Muscle layer of duodenum (tissue), 2 donors: ENCODE measurements at regions not wholly inside any gene's neighbourhood (a gene's known extent, or its start where the extent isn't known, plus 50 kb on each side); places are given as distances from the start of the nearest gene placed in this dataset.

Experiments
- H3K27ac ChIP-seq: one replicate; pipeline ENCODE4 v1.7.0; 2013; ENCODE audit warnings: mild to moderate bottlenecking, low read length
- H3K27me3 ChIP-seq: one replicate; pipeline ENCODE4 v1.7.0; 2013; ENCODE audit warnings: low read depth, mild to moderate bottlenecking, control low read depth, low read length
- H3K36me3 ChIP-seq, 2 donors: one replicate each; pipeline ENCODE4 v1.7.0; 2013; ENCODE audit warnings: low read length in 2 of 2, control low read depth in 1 of 2, mild to moderate bottlenecking in 1 of 2; ENCODE audit not compliant: insufficient read depth in 2 of 2, control insufficient read depth in 1 of 2
- H3K4me1 ChIP-seq, 2 donors: one replicate each; pipeline ENCODE4 v1.7.0; 2013; ENCODE audit warnings: low read length in 2 of 2, mild to moderate bottlenecking in 2 of 2, control low read depth in 1 of 2, moderate library complexity in 1 of 2; ENCODE audit not compliant: insufficient read depth in 2 of 2, control insufficient read depth in 1 of 2
- H3K4me3 ChIP-seq, 2 donors: one replicate each; pipeline ENCODE4 v1.7.0; 2013; ENCODE audit warnings: low read length in 2 of 2, low read depth in 1 of 2, mild to moderate bottlenecking in 1 of 2
- H3K9me3 ChIP-seq, 2 donors: one replicate each; pipeline ENCODE4 v1.7.0; 2013; ENCODE audit warnings: low read length in 2 of 2, control low read depth in 1 of 2, mild to moderate bottlenecking in 1 of 2; ENCODE audit not compliant: control insufficient read depth in 1 of 2
- donor health status: healthy.

DNA sequence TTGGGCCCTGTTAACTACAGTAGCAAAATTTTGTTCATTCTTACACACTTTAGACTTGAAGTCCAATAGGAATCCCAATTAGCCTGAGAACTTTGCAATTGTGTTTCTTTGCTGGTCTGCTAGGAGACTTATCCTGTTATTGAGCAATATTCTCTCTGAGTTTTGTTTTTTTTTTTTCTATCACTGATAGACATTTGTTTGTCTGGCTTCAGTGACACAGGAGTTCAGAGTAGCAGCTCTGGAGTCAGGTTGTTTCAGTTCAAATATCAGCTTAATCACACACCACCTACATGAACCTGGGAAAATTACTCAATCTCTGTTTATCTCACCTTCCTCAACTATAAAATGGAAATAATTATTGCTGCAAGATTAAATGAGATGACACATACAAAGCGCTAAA is 360.2 kb upstream of the POU3F3 start:
- H3K9me3 ChIP-seq = no peaks in the 10 kb centered on the region
- H3K4me3 ChIP-seq = no peak overlapping the region
- no peaks in the 10 kb centered on the region for H3K27me3 ChIP-seq
- H3K36me3 ChIP-seq = no peaks in the 10 kb centered on the region
- no peak overlapping the region for H3K27ac ChIP-seq
- H3K4me1 ChIP-seq = no peaks in the 10 kb centered on the region

DNA sequence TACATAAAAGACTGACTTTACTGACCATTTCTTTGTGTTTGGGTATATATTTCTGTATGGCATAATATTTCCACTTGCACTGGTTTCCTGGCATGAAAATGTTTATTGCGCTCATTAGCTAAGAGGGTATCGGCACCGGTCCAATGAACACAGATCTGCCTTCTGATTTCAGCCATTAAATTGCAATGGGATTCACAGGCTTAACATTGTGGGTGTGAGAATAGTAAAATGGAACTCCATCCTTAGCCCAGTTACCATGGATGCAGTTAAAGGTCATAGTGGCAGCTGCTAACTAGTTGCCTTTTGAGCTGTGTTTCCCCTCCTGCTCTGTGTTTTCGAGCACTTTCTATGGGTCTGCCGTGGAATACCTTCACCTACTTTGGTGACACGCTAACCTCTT is 352.6 kb upstream of the POU3F3 start:
- H3K27ac ChIP-seq = no peak overlapping the region
- no peaks in the 10 kb centered on the region for H3K27me3 ChIP-seq
- no peak overlapping the region for H3K4me3 ChIP-seq
- H3K9me3 ChIP-seq = no peaks in the 10 kb centered on the region
- no peaks in the 10 kb centered on the region for H3K36me3 ChIP-seq
- no peaks in the 10 kb centered on the region for H3K4me1 ChIP-seq

DNA sequence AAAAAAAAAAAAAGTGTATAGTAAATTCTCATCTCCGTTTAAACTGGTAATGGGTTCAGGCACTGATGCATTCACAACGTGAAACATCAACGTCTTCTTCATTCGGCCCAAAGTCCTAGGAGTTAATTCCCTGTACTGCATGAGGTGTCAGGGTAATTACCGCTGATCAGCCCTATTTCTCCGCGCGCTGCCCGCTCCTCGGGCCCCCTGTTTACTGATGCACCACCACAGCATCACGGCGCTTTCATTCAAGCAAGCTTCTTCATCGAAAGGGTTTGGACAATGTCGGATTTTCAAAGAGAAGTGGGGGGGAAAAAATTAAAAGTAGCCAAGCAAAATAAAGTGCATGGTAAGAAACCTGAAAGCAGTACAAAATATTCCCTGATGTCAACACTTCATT is 352.0 kb upstream of the POU3F3 start:
- no peak overlapping the region for H3K27ac ChIP-seq
- H3K27me3 ChIP-seq = no peaks in the 10 kb centered on the region
- no peaks in the 10 kb centered on the region for H3K36me3 ChIP-seq
- H3K4me3 ChIP-seq = no peak overlapping the region
- no peaks in the 10 kb centered on the region for H3K4me1 ChIP-seq
- H3K9me3 ChIP-seq = no peaks in the 10 kb centered on the region

DNA sequence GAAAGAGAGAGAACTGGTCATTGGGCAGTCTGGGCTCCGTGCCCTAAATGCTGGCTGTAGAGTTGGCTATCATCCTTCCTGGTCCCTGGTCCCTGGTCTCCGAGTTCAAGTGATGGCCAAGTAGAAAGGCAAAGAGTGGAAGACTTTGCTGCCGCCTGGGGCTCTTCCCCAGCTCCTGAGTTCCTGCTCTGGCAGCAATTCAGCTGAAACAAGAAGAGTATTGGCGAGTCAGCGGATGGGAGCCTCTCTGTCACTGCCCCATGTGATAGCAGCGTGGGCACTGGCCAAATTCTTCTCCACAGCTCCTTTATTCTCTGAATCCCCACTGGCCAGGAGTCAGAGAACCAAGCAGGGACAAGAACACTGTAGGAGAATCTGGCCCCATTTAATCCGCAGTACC is 351.0 kb upstream of the POU3F3 start:
- H3K9me3 ChIP-seq = no peaks in the 10 kb centered on the region
- no peaks in the 10 kb centered on the region for H3K27me3 ChIP-seq
- no peak overlapping the region for H3K27ac ChIP-seq
- H3K36me3 ChIP-seq = no peaks in the 10 kb centered on the region
- no peak overlapping the region for H3K4me3 ChIP-seq
- no peaks in the 10 kb centered on the region for H3K4me1 ChIP-seq

DNA sequence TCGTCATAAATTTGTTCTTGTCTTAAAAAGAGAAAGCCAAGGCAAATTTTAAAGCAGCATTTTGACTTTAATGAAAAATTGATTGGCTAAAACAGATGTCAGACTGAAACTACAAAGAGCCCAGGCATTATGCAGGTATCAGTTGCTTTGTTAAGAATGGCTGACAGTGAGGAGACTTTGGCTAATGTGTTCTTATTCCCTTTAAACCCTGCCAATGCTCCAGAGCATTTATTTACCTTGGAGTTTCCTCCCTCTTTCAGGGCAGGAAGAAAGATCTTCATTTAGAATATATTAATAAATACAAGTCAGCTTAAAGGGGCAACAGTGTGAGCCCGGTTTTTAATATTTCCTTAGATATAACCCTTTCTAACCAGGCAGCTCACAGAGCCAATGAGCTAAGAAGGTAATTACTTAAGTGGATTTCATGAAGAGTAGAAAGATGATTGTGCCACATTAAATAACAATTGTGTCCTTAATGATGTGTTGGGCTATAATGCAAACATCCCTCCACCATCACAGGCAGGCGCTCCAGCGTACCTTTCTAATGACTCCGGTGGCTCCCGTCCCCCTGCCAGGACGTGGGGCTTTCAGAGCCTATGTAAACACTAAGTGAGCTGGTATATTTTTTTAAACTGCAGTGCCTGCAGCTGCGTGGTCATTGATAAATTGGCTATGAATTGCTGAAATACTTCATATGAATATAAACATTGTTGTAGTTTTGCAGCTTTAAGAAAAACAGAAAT is 349.4 kb upstream of the POU3F3 start:
- Histone ChIP-seq H3K4me3 (no peak overlapping the region), H3K36me3 (no peaks in the 10 kb centered on the region), H3K9me3 (no peaks in the 10 kb centered on the region), H3K27me3 (no peaks in the 10 kb centered on the region), H3K27ac (no peak overlapping the region), H3K4me1 (no peaks in the 10 kb centered on the region)

DNA sequence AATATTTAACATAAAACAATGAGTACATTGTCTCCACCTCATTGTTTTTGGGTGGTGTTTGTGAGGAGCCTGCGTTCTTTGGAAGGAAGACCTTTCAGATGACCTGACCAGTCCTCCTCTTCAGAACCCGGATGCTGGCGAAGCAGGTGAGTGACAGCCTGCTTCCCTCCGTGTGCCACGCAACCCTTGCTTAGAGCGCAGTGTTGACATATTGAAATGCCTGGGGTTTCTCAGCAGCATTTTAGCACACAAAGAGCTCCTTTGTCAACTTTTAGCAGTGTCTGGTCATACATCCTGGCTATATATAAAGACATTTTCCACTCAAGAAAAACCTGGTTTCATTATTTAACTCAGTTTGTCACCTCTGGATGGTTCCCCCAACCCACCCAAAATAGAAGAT is 335.7 kb upstream of the POU3F3 start:
- no peaks in the 10 kb centered on the region for H3K36me3 ChIP-seq
- peaks cover 0 to 6% of the 10 kb centered on the region in 2 donors for H3K9me3 ChIP-seq
- H3K27ac ChIP-seq = no peak overlapping the region
- H3K4me3 ChIP-seq = no peak overlapping the region
- no peaks in the 10 kb centered on the region for H3K27me3 ChIP-seq
- H3K4me1 ChIP-seq = no peaks in the 10 kb centered on the region

DNA sequence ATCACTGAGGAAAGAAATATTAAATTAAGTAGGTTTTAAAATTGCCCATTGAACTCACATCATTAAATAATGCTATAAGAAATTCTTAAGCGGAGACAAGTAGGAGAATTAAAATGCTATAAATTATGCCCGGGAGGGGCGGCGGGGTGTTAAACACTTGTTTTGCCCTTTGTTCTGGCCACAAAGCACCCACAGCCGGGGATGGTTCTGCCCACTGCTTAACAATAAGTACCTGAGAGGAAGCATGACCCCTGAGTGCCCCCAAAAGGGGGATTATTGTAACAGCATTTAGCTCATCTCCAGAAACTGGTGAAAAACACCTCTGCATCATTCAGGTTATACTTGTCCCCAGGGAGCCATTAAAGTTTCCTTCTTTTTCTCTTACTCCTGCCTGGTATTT is 332.7 kb upstream of the POU3F3 start:
- Histone ChIP-seq H3K9me3 (peaks cover 0 to 6% of the 10 kb centered on the region in 2 donors), H3K4me3 (no peak overlapping the region), H3K36me3 (no peaks in the 10 kb centered on the region), H3K27me3 (no peaks in the 10 kb centered on the region), H3K27ac (no peak overlapping the region), H3K4me1 (no peaks in the 10 kb centered on the region)

DNA sequence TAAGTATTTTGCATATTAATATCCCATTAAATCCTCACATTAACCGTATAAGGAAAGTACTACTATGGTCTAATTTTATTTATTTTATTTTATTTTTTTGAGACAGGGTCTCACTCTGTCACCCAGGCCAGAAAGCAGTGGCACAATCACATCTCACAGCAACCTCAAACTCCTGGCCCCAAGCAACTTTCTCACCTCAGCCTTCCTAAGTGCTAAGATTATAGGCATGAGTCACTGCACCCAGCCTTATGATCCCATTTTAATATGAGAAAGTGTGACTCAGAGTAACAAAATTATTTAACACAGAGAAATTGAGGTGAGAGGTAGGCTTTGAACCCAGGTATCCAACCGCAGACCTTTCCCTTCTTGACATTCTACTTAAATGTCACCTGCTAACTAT is 330.0 kb upstream of the POU3F3 start:
- Histone ChIP-seq H3K27ac (no peak overlapping the region), H3K9me3 (peaks cover 0 to 6% of the 10 kb centered on the region in 2 donors)

DNA sequence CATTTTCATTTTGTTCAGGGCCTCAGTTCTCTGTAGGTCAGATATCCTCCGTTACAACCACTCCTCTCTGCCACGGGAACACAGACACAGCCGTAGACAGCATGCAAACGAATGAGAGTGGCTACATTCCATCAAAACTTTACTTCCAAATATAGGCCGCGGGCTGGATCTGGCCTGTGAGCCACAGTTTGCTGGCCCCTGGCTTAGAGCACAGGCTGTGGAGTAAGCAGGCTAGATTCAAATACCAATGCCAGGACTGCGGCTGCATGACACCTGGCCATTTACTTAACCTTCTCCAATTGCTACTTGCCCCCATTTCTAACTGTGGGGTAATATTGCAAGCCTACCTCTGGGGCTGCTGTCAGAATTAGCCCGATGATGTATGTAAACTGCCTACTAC is 325.8 kb upstream of the POU3F3 start:
- Histone ChIP-seq H3K9me3 (no peaks in the 10 kb centered on the region), H3K36me3 (no peaks in the 10 kb centered on the region), H3K4me3 (no peak overlapping the region), H3K4me1 (peaks cover 0 to 6% of the 10 kb centered on the region in 2 donors), H3K27me3 (no peaks in the 10 kb centered on the region), H3K27ac (no peak overlapping the region)

More for the DNA sequence above, 330.0 kb upstream of the POU3F3 start:
- H3K4me1 ChIP-seq = peaks cover 0 to 6% of the 10 kb centered on the region in 2 donors
- no peaks in the 10 kb centered on the region for H3K27me3 ChIP-seq
- no peaks in the 10 kb centered on the region for H3K36me3 ChIP-seq
- H3K4me3 ChIP-seq = no peak overlapping the region

DNA sequence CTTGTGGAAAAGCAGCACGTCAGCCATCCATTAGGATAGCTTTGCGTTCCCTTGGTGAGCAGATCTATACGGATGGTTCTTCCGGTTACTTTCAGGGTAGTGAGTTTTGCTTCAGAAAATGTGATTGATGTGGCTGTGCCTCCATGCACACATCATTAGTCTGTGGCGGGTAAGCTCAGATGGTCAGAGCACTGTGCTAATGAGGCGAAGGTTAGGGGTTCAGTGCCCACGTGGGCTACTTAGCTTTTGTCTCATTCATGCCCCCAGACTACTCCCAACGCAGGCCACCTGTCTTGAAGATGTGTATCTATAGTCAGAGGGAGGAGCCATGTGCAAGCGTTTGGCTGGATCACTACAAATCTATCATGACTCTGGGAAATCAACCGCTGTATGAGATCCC is 322.8 kb upstream of the POU3F3 start:
- no peaks in the 10 kb centered on the region for H3K36me3 ChIP-seq
- no peaks in the 10 kb centered on the region for H3K9me3 ChIP-seq
- peaks cover 0 to 6% of the 10 kb centered on the region in 2 donors for H3K4me1 ChIP-seq
- no peak overlapping the region for H3K27ac ChIP-seq
- no peaks in the 10 kb centered on the region for H3K27me3 ChIP-seq
- no peak overlapping the region for H3K4me3 ChIP-seq

DNA sequence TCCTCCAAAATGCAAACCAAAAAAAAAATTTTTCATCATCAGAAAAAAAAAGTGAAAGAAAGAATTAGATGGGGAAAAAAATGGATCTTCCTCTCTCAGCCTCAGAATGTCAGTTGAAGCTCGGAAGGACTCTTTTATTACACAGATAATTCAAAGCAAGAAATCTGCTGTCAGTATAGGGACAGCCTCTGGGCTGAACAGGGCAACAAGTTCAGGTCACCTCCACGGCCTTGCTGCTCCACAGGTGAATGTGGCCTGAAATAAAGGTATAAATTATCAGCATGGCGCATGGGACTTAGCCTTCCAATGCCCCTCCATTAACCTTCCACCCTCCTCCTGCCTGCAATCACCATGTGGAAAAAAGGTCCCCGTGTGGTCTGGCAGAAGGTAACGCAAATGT is 316.8 kb upstream of the POU3F3 start:
- no peak overlapping the region for H3K4me3 ChIP-seq

DNA sequence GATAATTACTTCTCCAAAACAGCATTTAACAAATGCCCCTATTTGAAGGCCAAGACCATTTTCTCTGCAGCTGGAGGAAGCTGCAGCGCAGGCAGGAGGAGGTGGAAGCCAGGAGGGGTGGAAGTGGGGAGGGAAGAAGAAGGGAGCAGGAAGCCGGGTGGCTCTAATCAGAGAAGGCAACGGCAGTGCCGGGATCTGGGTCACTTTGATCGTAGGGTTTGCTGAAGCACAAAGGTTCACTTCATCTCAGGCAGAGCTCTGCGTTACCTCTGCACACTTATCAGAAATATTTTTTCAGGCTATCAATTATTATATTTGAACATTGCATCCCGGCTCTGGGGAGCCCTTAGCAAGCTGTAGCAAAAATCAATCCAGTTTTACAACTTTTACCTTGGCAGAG is 315.8 kb upstream of the POU3F3 start:
- Histone ChIP-seq H3K27ac (no peak overlapping the region), H3K4me3 (no peak overlapping the region), H3K27me3 (no peaks in the 10 kb centered on the region), H3K36me3 (no peaks in the 10 kb centered on the region), H3K9me3 (no peaks in the 10 kb centered on the region), H3K4me1 (no peaks in the 10 kb centered on the region)

More for the DNA sequence above, 316.8 kb upstream of the POU3F3 start:
- Histone ChIP-seq H3K36me3 (no peaks in the 10 kb centered on the region), H3K27ac (no peak overlapping the region), H3K27me3 (no peaks in the 10 kb centered on the region), H3K9me3 (no peaks in the 10 kb centered on the region), H3K4me1 (no peaks in the 10 kb centered on the region)
